EL (cell line): ENCODE measurements at regions not wholly inside any gene's neighbourhood (a gene's known extent, or its start where the extent isn't known, plus 50 kb on each side); places are given as distances from the start of the nearest gene placed in this dataset.
A peak's percentile ranks its signal among the peaks of the same experiment; 100 is the strongest.

Experiments
- DNase-seq: peaks from one replicate; pipeline ENCODE4 v3.0.0-alpha.2; 2016

GRCh38 chrX:57848857-57849256, 61.4 kb downstream of the ZXDA start:
- no peak for DNase-seq

- no peak for DNase-seq
Measured at GRCh38 chrX:57822818-57823217, 87.4 kb downstream of the ZXDA start.

GRCh38 chrX:57822398-57822797, 87.9 kb downstream of the ZXDA start:
- DNase-seq = no peak

- peak; percentile 41 for DNase-seq
Measured at GRCh38 chrX:57821703-57822387, 88.4 kb downstream of the ZXDA start.

GRCh38 chrX:57817302-57817701, 93.0 kb downstream of the ZXDA start:
- no peak for DNase-seq

GRCh38 chrX:57772637-57773036, 92.6 kb upstream of the NLRP2B start:
- peak; percentile 0 for DNase-seq

- no peak for DNase-seq
Measured at GRCh38 chrX:57771689-57772088, 91.6 kb upstream of the NLRP2B start.

- no peak for DNase-seq
Measured at GRCh38 chrX:57752866-57753265, 72.8 kb upstream of the NLRP2B start.

- no peak for DNase-seq
Measured at GRCh38 chrX:57741107-57741506, 61.0 kb upstream of the NLRP2B start.

- no peak for DNase-seq
Measured at GRCh38 chrX:57737881-57738280, 57.8 kb upstream of the NLRP2B start.
